Activated T-cell treated with anti-CD3 and anti-CD28 coated beads for 4 hours (primary cell): ENCODE measurements at regions not wholly inside any gene's neighbourhood (a gene's known extent, or its start where the extent isn't known, plus 50 kb on each side); places are given as distances from the start of the nearest gene placed in this dataset.

ENCODE experiments used
- DNase-seq: peaks from one replicate; pipeline ENCODE4 v3.0.0-alpha.2; 2020

DNA sequence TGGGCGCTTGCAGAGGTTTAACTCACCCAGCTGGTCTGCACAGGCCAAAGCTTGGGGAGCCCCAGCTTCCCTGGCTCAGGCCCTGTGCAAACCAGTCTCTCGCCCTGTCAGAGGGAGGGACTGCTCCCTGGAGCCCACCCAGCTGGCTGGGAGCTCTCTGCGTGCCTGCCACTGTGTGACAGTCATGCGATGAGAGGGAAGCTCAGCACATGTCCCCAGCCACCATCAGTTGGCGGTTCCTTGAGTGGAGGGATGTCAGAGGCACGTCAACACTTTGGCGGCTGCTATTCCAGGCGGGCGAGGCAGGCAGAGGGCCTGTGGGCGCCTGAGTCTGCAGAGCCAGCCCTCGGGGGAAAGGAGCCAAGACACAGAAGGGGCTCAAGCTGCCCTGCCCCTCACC, 324.6 kb downstream of the UACA start:
- DNase-seq = no peak

DNA sequence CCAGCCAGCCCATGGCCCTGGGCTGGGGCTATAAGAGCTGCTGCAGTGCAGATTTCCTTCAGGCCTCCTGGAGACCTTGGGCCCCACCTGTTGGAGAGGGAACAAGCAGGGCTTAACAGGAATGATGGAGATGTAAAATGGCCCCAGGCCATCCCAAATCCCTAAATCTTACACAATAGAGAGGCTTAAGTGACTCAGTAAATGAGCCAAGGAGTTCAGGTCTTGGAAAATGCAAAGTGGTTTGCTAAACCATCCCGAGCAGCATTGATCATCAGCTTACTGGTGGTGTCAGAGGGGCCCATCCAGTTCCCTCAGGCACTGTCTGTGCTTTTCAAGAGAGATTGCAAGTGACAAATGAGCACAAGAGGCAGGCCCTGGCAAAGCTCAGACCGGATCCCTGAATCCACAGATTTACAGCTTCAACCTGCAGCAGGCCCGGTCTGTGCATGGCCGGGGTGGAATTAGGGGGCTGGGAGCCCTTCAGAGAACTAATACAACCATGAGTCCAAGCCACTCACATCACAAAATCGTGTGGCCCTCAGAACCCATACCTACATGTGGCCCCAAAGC, 325.4 kb downstream of the UACA start:
- DNase-seq = no peak

DNA sequence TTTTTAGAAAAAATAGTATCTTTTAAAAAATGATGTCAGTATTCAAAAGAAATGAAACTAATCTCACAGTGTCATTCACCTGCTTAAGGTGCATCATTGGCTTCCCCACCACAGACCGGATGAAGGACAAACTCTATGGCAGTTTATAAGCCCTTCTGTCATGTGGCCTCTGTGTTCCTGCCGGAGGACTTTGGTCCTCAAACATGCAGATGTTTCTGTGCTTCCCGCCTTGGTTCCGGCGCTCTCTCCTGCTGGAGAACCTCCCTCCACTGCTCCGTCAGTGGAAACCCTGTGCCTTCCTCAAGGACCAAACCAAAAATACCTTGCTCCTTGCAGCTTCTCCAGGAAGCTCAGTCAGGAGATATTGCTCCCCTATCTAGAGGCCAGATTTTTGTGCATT, 326.3 kb downstream of the UACA start:
- no peak for DNase-seq

DNA sequence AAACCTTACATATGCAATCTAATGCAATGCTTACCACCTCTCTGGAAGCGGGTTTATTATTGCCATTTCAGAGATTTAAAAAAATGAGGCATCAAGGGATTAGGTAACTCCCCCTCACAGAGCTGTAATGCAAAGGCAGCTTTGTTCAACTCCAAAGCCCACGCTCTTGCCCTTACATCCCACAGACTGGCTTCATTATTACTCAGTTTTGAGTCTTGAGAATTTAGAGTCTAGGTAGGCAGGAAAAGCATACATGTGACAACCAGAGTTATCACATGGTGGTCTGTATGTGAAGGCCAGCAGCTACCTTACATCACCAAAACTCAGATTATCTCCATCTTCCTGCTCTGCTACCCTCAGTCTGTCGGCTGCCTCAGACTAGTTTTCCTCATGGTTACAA, 326.9 kb downstream of the UACA start:
- no peak for DNase-seq

DNA sequence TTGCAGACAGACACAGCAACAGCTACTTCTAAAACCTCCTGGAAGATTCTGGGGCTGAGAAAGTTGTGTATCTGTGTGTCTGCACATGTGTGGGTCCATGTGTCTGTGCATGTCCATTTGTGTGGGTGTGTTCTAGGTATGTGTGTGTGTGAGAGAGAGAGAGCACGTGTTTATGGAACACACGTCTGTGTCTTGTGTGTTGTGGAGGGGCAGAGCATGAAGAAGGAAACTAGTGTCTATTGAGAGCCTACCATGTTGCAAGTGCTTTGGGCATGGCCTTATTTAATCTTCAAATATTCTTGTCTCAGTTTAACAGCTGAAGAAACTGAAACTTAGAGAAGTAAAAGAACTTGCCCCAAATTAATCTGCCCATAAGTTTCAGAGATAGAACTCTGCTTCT, 327.5 kb downstream of the UACA start:
- DNase-seq = no peak

DNA sequence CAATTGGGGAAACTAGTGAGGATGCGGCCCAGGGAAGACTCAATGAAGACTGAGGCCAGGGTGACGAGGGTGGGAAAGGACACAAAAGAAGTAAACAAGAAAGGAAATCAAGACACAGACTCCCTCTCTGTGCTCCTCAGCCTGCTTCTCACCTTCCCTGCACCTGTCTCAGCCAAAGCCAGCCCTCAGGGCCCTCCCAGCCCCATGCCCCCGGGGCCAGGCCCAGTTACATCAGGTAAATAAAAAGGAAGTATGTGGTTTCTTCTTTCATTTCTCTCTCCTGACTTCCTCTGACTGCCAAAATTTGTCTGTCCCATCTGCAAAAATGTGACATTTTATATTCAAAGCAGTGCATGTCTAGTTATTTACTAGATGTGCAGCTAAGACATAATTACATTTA, 328.0 kb downstream of the UACA start:
- DNase-seq = no peak

DNA sequence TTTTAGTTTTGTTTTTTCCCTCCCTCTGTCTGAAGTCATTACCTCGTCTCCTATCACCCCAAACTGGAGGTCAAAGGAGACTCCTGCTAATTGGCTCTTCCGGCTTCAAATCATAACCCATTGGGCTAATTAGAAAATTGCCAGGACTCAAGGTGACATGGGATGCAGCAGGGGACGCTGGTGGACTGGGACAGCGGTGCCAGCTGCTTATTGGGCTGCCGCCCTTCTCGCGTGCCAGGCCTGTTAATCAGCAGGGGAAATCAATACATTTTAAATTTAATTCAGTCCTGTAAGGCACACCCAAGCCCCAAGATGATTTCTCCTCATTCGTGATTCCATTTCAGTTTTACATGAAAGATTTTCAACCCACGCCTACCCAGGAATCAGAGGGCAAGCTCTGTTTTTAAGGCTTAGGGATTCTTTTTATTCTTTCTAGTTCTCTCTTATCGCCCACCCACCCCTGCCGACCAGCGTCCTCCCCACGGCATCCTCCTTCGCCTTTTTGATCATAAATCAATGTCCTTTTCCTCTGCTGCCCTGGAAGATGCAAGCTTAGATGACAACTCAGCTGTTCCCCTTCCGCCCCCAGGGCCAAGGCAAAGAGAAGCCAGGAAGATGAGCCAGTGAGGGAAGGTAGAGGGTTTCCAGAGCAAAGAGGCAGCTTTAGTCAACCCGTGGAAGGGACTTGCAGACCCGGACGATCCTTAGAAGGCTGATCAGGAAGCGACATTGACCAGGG, 329.6 kb downstream of the UACA start:
- no peak for DNase-seq

DNA sequence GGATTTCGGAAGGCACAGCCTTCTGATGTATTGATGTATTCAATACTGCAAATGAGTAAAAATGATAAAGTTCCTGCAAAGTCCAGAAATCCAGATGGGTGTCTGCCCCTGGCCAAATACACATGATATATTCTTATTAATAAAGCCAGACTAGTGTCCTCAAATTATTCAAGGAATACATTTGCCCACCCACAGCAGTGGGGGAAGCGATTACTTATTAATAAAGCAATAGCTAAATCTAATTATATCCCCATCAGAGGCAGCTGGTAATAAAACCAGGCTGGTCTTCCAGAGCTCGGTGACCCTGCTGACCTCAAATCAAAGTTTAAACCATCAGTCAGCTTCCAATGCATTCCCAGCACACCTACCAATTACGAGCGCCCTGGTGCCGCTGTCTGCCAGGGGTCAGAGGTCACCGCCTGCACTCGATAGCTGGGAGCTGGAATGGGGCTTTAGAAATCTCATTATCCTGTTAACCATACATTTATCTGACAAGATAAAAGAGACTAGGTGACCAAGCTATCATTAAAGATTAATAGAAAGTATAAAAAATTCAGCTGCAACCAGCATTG, 330.3 kb downstream of the UACA start:
- DNase-seq = no peak

DNA sequence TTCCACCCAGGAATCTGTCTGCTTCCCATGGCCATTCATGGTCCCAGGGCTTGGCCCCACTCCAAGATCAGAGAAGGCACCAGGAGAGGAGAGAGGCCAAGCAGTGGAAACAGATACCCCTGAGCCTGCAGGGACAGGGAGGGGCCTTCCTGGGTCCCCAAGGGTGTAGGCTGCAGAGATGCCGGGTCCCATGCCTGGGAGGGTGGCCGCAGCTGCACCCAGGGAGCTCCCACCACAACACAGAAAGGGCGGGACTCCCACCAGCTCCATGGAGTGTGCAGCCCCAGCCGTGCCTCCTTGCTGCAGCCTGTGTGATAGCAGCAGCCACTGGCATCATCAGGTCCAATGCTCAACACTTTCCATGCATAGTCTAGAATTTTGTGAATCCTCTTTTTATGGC, 331.5 kb downstream of the UACA start:
- DNase-seq = no peak

DNA sequence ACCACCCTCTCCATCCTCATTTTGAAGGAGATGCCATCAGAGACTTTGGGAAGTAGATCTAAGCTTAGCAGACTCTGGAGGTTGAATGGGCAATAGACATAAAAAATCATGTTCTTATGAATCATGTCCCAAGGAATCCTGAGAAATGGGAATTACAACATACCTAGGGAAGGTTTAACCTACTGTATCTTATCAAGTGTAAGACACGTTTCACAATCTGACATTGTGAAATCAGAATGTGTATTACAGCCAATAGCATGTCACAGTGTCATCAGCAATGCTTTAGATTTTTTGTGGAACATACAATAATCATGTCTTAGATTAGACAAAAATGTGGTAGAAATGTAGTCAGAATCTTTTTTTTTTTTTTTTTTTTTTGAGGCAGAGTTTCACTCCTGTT, 332.4 kb upstream of the TLE3 start:
- DNase-seq = no peak

DNA sequence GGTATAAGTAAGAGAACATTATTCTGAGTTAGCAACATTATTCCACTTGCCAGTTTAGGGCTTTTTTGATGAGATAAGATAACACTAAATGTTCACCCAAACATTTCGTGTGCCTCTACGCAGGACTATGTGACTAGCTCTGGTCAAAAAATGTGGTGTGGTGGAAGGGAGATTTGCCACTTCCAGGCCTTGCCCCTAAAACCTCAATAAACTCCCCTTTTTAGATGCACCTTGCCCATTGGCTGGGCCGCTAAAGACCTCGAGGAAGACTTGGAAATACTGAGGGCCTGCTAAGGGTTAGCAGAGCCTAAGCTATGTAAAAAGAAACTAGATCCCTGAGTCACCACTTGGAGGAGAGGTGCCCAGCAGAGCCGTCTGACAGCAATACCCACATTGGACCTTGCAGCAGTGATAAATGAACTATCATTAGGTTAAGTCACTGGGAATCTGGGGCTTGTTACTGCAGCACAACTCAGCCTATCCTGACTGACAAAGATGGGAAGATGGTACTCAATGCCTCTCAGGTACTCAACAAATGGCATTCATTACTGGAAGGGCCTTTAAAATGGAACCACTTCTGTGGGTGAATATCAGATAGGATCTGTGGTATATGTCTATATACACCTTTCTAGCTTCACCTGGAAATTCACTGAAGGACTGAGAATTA, 331.5 kb upstream of the TLE3 start:
- no peak for DNase-seq

DNA sequence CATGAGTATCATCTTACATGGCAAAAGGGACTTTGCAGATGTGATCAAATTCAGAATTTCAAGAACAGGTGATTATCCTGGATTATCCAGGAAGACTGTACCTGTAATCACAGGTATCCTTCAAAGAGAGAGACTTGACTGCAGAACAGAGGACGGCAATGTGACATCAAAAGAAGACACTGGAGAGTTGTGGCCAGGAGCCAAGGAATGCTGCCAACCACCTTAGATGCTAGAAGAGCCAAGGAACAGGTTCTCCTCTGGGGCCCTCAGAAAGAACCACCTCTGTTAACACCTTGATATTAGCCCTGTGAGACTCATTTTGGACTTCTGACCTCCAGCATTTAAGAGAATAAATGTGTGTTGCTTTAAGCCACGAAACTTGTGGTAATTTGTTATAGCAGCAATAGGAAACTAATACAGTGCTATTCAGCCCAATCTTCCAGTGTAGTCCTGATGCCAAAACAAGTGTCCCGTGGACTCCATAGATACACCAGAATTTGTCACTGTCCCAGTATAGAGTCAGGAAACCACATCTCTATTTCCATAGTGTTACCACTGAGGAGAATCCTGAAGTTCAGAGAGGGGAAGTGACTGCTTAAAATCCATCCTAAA, 330.6 kb upstream of the TLE3 start:
- no peak for DNase-seq

DNA sequence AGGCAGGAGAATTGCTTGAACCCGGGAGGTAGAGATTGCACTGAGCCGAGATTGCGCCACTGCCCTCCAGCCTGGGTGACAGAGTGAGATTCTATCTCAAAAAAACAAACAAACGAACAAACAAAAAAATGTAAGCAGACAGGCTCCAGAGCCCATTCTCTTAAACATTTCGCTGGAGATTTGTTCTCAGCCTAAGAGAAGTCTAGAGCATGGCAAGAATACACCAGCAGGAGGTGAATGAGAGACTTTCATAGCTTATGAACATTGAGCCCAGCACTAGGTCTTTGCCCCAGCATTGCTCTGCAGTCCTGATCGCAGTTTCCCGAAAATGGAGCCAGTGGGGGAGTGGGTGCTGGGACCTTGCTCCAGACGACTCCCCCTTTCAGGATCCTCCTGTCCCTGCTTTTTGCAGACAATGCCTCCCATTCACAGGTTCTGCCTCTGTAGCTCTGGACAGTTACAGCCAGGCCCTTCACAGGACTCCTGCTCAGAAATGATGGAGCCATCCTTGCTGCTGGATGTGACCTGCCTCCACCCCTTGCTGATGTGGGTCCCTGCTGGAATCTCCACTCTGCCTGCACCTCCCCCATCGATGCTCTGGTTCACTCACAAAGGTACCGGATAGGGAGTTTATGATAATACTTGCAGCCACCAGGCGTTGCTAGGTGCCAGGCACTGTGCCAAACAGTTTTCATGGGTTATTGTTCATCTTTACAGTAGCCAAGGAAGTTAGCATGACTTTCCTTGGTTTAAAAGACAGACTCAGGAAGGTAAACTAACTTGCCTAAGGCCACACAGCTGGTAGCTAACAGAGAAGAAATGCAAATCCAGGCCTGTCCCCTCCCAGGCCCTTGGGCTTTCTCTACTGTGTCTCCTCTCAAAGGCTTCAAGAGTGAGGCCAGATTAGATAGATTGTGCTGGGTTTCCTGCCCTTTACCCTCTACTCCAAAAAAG, 329.7 kb upstream of the TLE3 start:
- DNase-seq = no peak

DNA sequence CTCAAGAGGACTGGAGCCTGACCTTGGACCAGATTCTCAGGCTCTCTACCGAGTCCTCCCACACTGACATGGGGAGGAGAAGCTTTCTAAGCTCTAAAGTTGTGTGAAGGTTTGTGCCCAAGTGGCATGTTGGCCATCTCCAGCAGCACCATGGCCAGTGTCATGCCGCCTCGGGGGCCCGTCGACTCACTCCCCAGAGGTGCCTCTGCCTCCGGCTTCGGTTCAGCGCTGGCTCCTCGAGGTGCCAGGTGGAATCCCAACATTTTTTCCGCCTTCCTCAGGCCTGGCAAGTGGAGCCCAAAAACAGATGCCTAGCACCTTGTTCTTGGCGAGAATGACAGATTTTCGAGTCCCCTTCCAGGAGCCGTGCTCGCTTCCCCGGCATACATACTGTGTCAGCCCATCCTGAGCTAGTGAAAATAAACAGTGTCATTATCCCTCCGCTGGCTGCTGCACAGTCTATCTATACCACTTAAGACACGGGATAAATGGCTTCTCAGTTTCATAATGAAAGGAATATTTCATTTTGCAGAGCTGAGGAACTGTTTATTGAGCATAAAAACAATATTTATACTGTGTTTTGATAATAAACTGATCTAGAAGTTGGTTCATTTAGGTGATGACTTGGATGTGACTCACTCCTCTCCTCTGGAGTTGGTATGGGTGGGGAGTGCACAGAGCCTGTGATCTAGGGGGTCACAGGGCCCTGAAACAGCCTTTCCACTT, 328.5 kb upstream of the TLE3 start:
- no peak for DNase-seq

DNA sequence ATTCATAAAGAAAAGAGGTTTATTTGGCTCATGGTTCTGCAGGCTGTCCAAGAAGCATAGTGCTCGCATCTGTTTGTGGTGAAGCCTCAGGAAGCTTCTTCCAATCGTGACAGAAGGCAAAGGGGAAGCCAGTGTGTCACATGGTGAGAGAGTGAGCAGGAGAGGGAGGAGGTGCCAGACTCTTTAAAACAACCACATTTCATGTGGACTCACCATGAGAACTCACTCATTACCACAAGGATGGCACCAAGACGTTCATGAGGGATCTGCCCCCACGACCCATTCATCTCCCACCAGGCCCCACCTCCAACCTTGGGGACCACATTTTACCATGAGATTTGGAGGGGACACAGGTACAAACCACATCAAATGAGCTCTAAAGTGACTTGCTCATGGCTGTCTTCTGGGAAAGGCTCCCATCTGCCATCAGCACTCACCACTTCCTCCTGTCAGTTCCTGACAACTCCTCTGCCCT, 327.3 kb upstream of the TLE3 start:
- no peak for DNase-seq

DNA sequence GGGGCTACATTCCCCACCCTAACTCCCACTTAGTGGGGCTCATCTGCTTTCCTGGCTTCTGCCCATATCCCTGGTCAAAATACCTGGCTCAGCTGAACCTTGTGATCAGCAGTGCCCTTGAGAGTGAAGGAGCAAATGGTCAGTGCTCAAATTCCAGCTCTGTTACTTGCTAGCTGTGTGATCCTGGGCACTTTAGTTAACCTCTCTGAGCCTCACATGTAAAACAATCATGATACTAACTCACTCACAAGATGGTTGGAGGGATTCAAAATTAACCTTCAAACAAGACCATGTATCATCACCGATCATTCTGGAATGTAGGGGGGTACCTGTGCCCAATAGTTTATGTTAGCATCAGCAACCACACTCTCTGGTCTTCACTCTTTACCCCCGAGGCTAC, 325.6 kb upstream of the TLE3 start:
- DNase-seq = no peak

DNA sequence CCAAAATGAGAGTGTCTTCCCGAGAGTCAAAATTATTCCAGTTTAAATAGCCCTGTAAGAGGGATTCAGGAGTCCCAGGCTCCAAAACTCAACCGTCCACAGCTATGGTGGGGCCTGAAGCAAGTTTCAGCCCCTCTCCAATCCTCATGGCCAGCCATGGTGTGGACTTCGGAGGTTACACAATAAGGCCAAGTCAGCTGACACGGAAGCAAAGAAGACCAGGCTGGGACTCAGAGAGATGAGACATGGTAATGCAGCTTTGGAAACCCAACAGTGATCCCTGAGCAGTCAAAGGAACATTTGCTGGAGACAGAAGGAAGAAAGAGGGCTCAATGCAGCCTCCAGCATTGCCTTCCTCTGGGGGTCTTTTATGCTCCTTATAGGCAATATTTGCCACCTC, 324.6 kb upstream of the TLE3 start:
- no peak for DNase-seq

DNA sequence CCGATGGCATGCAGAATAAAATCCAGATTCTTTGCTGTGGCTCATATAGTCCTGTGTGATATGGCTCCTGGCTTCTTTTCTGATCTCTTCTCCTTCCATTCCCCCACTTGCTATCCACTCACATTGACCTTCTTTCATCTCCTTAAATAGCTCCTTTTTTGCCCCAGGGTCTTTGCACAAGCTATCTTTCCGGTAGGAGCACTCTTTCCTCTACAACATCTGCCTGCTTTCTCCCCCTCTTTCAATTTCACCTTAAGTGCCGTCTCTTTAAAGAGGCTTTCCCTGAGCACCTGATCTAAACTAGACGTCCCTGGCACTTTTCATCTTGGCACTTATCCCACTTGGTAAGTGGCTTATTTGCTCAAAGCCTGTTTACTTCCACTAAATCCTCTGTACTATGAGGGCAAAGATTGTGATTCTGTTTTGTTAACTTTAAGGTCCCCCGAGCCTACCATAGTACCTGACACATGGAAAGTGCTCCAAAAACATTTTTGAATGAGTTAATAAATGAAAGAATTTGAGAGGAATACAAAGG, 323.3 kb upstream of the TLE3 start:
- DNase-seq = no peak

DNA sequence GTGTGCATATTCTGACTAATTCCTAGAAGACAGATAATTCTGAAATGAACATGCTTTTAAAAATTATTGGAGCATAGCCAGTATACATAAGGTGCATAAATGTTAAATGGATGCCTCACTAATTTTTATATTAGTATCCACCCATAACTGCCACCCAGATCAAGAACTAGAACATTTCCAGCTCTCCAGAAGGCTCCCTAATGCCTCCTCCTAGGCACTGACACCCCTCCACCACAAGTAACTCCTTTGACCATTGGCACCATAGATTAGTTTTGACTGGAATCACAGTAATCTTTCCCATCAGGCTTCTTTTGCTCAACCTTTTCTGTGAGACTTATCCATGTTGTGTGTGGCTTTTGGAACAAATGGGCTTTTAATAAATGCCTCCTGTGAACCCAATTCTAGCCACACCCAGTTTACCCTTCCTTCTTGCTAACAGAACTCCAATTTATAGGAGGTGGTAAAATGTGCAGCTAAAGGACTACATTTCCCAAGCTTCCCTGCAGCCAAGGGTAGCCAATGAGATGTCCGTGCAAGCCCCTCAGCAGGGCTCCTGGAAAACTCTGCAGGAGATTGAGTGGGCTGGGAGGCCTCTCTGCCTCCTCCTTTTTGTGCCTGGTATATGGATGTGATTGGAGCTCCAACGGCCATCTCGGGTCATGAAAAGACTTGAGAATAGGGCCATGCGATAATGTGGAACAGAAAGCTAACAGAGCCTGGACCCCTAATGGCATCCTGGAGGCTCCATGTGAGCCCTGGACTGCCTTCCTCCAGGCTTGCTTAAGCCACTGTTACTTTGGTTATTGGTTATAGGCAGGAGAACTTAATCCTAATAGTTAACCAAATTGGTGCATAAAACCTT, 322.6 kb upstream of the TLE3 start:
- DNase-seq = no peak

DNA sequence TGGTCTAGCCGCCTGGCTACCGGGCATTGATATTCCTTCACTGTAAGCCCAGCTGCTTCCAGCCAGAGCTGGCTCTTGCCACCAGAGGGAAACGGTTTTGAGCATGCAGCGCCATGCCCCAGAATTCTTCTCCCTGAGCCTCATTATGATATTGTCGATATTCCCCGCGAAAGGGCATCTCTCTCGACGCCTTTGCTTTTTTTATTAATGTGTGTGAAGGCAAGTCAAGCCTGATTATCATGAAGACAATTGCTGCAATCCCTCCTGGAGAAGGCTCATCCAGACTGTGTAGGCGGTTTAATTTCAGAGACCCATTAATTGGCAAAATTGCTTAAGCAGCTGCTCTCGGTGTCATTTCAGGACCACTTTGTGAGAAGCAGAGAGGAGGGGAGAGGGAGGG, 321.2 kb upstream of the TLE3 start:
- DNase-seq = no peak
